HuH-7 (cell line): ENCODE measurements at regions not wholly inside any gene's neighbourhood (a gene's known extent, or its start where the extent isn't known, plus 50 kb on each side); places are given as distances from the start of the nearest gene placed in this dataset.
"Not testable (repeated sequence)": the region's sequence is repeated elsewhere in the genome, so short reads cannot be mapped to it uniquely, and the experiment has no call there.

Experiments used
- DNase-seq: peaks from one replicate; pipeline ENCODE4 v3.0.0; 2011; ENCODE audit warnings: low spot score

DNA sequence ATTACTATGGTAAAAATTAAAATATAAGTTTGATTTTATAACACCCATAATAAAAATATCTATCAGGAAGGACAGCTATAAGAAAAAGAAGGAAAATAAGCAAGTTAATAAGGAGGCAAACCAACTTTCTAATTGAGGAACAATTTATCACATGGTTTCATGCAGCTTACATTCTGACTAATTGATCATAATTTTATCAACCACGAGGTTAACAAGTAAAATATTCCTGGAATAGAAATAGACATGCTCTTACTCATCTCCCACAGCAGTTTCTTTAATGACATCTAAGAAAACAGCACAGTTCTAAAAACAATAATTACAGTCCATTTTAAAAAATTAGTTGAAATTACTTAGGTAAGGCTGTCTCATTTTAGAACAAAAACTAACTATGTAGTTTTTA is 130.8 kb upstream of the KRR1 start:
- no peak for DNase-seq

DNA sequence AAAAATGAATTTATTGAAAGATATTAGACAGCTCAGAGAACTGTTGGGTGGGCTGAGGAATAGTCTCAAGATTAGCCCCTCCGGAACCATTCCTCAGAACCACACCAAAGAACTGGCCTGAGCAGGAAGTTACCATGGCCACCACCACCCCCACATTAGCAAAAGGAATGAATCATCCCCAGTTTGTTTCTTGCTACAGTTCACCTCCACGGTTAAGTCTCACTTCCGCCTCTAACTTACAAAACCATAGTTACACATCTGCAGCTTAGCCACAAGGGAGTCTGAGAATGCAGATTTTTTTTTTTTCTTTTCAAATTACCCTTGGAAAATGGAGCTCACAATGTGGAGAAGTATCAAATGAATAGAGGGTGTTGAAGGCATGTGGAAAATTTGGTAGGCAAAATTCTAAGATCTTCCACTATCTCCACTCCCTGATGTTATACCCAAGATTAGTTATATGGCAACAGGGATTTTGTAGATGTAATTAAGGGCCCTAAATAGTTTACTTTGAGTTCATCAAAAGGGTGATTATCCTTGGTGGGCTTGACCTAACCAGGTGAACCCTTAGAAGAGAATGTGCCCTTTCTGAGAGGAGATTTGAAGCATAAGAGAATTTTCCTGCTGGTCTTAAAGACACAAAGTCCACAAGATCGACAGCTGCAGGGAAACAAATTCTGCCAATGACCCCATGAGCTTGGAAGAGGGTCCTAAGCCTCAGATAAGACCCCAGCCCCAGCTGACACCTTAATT is 129.8 kb upstream of the KRR1 start:
- no peak for DNase-seq

DNA sequence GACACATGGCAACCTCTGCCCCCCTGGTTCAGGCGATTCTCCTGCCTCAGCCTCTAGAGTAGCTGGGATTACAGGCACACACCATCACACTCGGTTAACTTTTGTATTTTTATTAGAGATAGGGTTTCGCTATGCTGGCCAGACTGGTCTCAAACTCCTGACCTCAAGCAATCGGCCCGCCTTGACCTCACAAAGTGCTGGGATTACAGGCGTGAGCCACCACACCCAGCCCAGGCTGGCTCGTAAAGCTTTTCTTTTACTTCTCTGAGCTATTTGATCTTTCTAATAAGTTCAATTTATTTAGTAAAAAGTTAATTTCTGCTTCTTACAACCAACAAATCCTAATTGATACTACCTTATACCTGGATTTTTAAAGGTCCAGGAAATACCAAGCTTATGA is 127.4 kb upstream of the KRR1 start:
- DNase-seq = no peak

DNA sequence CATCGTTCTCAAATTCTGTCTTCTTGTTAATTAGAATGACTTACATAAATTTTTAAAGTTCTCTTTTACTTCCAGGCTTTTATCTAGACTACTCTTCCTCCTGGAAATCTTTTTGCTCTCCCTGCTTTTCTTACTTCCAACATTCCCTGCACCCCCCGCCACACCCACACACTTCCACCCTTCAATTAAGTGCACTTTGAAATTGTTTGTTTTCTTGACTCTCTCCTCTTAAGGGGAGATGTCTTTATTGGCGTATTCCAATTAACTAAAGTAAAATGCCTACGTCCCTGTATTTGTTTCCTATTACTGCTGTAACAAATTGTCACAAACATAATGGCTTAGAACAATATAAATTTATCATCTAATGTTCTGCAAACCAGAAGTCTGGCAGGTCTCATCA is 125.2 kb upstream of the KRR1 start:
- no peak for DNase-seq

DNA sequence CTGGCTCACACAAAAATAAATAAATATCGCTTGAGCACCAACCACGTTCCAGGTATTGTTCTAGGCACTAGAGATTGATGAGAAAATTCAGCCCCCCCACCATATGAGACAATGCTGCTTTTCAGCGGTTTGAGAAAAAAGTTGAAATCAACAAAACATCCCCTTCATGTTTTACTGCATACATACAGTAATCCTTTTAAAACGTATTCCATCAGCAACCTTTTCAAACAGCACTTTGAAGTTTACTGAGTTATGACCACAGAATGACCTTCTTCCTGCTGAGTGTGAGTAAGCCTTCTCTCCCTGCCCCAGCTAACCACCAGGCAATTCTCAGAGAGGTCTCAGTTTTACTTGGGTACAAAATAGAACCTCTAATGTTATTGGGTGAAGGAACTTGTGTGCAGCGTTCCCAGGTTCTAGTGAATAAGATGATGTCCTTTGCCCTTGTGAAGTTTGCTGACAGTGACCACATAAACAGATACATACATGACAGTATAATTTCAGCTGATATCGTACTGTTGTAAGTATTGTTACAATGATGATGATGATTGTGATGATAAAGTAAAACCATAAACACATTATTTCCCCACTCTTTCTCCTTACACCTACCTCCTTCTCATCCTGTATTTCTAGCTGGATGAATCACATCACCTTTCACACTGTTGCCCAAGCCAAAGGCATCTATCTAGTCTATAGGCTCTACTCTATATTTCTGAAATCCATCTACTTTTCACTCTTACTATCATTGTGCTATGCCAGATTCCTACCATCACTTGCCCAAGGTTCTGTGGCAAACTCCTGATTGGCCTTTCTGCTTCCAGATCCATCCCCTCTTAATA is 124.4 kb upstream of the KRR1 start:
- no peak for DNase-seq

DNA sequence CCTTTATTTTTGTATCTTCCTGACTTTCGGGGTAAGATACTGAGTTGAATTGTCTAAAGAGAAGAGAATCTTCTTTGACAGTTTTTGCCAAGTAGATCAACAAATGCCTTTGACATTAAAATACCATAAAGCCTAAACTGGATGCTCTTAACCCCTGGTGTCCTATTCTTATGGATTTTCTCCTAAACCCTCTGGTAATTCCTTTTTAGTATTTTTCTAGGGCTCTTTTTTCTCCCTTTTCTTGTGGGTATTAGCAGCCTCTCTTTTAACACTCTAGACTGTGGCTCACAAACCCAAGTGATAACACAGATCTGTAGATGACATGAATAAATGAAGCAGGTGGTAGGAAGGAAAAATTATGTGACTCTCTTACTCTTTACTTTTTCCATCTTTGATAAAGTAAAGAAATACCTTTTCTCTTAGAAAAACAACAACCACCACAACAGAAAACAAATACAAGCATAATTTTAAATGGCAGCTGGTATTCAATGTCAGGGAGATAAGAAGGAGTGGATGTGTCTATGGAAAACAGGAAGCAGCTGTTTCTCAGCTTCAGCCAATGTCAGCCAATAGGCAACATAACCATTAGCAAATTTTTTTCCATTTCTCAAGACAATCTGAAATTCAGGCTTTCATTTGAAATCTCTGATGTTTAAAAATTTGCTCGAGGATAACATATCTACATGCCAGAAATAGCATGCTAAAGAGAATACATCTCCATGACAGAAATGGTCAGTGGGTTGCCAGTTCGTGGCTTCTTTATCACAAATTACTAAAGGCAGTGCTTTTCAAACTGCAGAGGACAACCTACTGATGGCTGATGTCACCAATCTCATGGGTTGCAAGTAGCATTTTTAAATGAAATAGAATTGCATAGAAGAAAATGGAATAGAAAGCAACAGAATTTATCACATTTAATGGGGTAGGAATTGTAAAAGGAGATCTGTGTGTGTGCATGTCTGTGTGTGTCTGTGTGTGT is 123.1 kb upstream of the KRR1 start:
- DNase-seq = no peak

DNA sequence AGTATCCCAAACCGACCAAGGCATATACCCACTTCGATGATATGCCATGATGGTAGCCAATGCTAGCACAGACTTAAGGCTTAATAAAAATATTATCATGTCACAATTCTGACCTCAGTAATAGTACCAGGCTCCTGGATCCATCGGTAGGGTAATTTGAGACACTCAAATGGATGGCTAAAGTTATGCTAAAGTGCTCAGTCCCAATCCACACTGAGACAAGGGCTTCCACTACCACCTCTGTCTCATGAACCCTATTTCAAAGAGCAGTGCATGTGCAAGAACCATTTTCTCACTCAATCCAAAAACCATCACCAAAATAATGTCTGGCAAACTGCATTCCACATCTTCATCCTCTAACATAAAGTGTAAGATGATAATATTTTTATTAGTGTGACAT is 122.4 kb upstream of the KRR1 start:
- DNase-seq = no peak

DNA sequence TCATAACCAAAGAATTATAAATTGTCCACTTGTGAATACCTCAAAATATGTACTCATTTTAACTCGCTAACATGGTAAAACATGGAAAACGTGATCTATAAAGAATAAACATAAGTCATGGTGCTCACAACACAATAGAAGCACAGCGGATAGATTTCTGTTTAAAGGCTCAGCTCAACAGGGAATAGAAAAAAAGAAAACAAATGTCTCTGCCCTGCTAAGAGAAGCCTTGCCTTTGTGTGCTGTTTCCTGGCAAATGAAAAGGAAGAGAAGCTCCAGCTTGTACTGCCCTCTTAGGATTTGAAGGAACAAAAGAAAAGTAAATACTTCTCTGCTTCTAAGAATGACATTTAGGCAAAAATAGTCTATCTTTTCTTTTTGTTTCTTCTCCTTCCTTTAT is 121.0 kb upstream of the KRR1 start:
- no peak for DNase-seq

DNA sequence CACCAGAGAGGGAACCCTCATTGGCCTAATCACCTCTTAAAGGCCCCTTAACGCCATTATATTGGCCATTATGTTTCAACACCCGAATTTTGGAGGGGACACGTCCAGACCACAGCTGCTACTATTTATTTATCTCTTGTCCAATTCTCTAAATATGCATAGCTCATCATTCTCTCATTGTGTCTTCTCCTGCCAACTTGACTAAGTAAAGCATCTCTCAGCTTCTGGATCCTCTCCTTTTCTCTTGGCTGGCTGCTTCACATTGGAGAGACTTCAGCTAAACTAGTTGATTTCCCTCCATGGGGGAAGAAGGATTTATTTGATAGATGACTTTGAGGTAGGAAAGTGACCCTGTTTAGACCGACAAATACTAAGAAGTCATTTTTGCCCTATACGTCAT is 120.4 kb upstream of the KRR1 start:
- no peak for DNase-seq

DNA sequence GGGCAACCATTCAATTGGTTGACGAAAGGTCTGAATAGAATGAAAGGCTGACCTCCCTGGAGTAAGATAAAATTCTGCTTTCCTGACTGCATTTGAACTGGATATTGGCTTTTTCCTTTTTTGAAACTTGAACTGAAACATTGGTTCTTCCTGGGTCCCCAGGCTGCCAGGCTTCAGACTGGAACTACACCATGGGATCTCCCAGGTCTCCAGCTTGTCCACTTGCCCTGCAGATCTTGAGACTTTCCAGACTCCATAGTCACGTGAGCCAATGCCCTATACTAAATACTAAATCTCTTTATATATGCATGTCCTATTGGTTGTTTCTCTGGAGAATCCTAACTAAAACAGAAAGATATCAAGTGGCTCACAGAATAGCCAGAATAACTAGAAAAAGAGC is 118.7 kb upstream of the KRR1 start:
- no peak for DNase-seq

DNA sequence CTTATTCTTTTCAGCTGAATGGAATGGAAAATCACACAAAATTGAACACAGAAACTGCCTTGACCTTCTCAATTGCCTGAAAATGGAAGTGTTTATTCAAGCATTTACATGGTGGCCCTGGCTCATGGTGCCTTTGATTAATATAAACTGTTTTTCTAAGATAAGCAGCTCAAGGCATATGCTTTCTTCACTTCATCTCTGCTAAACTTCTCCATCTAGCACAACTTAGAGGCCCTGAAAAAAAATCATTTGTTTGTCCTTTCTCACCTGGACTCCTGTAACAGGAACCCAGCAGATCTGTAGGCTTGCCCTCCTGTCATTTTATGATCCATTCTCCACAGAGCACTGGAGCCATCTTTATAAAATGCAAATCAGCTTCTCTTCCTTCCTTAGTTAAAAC is 117.5 kb upstream of the KRR1 start:
- no peak for DNase-seq

DNA sequence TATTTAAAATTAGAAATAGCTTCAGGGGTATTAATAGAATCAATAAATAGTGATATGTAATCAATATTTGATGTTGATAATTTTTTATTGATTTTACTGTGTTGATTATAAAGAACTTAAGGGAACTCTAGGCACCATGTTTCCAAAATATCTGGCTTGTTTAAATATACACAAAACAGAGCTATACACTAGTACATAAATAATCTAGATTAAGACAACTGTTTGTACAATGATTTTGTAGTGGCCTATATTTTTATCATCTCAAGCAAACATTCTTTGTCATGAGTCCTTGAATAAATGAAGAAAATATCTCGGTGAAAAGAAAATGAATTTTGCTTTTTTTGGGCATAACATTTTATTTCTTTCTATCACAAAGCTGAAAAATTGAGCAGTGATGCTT is 117.1 kb upstream of the KRR1 start:
- DNase-seq = no peak

DNA sequence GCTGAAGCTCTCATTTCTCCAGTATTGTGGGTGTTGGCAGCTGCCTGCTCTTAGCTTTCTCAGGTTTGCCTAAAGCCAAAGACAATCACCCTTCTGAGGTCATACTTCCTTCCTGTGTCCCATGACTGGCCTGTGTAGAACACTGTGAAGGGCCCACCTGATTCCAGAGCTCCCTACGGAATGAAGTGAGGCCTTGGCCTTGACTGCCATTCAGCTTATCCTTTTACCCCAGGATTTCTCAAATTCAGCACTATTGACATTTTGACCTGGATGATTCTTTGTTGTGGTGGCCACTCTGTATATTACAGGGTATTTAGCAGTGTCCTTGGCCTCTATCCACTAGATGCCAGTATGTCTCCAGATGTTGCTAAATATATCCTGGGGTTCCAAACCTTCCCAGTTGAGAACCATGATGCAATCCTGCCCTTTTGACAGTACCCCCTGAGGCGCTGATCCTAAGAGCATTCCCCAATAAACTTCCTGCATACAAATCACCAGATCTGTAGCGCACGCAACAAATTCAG is 112.3 kb upstream of the KRR1 start:
- peak; percentile 6 for DNase-seq

DNA sequence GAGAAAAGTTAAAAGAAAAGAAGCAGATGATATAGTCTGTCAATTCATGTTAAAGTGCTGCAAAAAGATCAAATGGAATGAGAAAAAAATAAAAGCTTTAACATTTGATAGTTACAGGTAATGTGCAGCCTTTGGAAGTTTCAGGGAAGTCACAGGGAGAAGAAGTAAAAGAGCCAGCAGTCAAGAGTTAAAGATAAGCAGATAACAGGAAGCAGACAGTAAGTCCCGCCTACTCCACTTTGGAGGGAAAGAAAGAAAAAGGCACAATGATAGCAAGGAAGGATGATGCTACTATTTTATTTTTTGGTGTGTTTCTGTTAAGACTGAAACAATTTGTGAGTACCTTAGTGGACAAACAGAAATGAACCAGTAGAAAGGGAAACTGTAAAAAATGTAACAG is 111.1 kb upstream of the KRR1 start:
- no peak for DNase-seq

DNA sequence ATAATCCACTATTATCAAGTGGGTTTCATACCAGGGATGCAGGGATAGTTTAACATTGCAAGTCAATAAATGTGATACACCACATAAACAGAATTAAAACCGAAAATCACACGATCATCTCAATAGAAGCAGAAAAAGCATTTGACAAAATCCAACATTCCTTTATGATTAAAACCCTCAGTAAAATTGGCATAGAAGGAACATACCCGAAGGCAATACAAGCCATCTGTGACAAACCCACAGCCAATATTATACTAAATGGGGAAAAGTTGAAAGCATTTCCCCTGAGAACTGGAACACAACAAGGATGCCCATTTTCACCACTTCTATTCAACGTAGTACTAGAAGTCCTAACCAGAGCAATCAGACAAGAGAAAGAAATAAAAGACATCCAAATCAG is 103.0 kb upstream of the KRR1 start:
- not testable (repeated sequence) for DNase-seq

DNA sequence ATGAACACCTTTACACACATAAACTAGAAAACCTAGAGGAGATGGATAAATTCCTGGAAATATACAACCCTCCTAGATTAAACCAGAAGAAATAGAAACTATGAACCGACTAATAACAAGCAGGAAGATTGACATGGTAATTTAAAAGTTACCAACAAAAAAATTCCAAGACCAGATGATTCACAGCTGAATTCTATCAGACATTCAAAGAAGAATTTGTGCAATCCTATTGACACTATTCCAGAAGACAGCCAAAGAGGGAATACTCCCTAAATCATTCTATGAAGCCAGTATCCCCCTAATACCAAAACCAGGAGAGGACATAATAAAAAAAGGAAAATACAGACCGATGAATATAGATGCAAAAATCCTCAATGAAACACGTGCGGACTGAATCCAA is 102.6 kb upstream of the KRR1 start:
- no peak for DNase-seq

DNA sequence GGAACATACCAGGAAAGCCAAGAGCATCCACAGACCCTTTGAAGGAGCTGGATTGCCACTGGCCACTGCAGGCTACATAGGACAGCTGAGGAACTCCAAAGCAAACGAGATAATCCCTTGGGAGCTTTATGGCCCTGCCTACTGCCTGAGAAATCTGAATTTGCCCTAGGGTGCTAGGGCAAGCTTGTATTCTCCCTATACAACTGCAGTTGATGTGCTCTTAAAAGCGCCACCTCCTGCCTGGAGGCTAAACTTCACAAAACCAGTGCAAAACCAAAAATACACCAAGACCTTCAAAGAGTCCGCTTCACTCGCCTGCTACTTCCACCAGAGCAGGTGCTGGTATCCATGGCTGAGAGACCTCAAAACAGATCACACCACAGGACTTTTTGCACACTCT is 99.6 kb upstream of the KRR1 start:
- DNase-seq = no peak

DNA sequence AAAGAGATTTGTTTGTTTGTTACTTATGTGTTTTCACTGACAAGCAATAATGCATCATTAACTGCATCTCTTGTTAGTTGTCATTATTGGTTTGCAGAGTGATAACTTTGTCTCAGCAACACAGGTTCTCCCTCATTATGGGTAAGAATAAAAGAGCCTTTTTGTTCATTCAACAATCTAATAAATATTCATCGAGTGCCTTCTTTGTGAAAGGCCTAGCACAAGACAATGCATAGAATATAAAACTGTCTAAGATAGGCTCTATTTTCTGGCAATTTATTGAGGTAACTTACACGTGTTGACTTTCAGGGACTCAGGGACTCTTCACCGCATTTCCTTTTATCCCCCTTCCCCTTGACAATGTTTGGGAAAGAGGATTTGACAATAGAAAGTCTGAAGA is 95.5 kb upstream of the KRR1 start:
- DNase-seq = no peak

DNA sequence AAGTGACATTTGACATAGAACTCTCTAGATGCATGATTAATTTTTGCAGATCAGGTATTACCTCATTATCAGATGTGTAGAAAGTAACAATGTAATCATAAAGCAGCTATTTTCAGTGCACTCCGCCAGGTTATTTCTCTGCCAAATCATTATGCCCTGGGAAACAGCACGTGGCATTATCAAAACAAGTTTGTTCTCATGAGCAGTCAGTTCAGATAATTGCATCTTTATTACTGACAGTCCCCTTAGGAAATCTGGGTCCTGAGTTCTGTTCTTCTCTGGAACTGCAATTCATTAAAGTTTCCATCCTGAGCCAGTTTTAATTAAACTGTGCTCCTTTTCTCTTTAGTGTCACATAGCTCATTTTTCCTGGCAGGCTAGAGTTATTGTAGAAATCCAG is 94.7 kb upstream of the KRR1 start:
- DNase-seq = no peak

DNA sequence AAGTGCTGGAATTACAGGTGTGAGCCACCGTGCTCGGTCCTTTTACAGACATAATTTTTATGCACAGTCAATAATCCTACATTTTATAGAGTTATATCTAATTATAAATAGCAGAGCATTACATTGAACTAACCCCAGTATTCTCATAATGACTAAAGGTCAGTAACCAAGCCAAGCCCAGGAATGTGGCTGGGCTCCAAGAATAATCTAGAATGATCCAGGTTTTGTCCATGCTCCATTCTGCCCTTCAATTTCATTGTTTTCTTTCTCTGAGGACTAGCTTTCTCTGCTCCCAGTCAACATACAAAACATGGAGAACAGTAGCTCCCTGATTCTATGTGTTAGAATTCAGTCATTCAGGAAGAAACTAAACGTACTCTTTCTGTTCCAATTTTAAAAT is 92.1 kb upstream of the KRR1 start:
- no peak for DNase-seq

DNA sequence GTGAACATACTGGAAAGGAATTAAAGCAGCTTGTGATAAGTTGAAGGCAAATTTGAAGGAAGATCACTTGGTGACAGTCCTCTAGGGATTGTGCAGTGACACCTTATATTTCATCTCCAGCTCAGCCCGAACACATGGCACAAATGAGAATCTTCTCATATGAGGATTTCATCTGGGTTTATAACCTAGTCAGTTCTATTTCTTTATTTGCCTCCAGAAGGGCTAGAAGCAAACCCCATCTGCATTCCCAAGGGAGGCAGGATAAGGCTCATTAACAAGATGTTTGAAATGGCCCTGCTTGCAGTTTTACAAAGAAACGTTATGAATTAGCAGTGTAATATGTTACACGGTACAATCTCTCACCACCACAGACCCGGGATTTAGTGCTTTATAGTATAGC is 90.7 kb upstream of the KRR1 start:
- DNase-seq = no peak

DNA sequence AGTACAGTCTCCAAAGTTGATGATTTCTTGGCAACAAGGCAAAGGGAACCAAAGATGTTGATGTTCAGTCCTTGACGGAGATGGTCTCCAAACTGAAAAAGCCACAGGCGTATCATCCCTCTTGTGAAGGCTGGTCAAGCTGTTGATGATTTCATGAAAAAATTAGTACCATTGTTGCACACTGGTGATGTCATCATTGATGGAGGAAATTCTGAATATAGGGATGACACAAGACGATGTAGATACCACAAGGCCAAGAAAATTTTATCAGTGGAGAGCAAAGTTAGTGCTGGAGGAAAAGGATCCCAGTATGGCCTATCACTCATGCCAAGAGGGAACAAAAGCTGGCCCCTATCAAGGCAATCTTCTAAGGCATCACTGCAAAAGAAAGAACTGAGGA is 88.7 kb upstream of the KRR1 start:
- no peak for DNase-seq
